Neural progenitor cell (in vitro differentiated cells): ENCODE measurements at regions not wholly inside any gene's neighbourhood (a gene's known extent, or its start where the extent isn't known, plus 50 kb on each side); places are given as distances from the start of the nearest gene placed in this dataset.

ENCODE experiments used
- EZH2 ChIP-seq: fragments of 200-600 bp; sonication (generic); IDR thresholded peaks from 2 replicates; pipeline ENCODE4 v1.6.1; 2017; ENCODE audit warnings: antibody characterized with exemption, mild to moderate bottlenecking, moderate library complexity
- EZH2phosphoT487 ChIP-seq: fragments of 200-600 bp; sonication (generic); IDR thresholded peaks from 2 replicates; pipeline ENCODE4 v1.6.1; 2017; ENCODE audit warnings: antibody characterized with exemption
- TF ChIP-seq, protein P1 (sequence below): fragments of 200-600 bp; sonication (generic); IDR thresholded peaks from 2 replicates; pipeline ENCODE4 v1.5.1; 2017; ENCODE audit warnings: antibody characterized with exemption, mild to moderate bottlenecking

GRCh38 chr3:34678575-34678974 lies 880.1 kb downstream of the PDCD6IP start:
- no peak for TF ChIP-seq EZH2
- TF ChIP-seq, protein P1, sequence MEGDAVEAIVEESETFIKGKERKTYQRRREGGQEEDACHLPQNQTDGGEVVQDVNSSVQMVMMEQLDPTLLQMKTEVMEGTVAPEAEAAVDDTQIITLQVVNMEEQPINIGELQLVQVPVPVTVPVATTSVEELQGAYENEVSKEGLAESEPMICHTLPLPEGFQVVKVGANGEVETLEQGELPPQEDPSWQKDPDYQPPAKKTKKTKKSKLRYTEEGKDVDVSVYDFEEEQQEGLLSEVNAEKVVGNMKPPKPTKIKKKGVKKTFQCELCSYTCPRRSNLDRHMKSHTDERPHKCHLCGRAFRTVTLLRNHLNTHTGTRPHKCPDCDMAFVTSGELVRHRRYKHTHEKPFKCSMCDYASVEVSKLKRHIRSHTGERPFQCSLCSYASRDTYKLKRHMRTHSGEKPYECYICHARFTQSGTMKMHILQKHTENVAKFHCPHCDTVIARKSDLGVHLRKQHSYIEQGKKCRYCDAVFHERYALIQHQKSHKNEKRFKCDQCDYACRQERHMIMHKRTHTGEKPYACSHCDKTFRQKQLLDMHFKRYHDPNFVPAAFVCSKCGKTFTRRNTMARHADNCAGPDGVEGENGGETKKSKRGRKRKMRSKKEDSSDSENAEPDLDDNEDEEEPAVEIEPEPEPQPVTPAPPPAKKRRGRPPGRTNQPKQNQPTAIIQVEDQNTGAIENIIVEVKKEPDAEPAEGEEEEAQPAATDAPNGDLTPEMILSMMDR = no peak
- no peak for TF ChIP-seq EZH2phosphoT487
